ENCODE measurements at regions not wholly inside any gene's neighbourhood (a gene's known extent, or its start where the extent isn't known, plus 50 kb on each side); places are given as distances from the start of the nearest gene placed in this dataset.

- Histone ChIP-seq H3K9me2 (replicated peaks; ENCODE audit: low read depth, low read length) (no peaks in the 10 kb centered on the region), H3K36me3 (ENCODE audit: insufficient read depth, low read length) (no peaks in the 10 kb centered on the region), H3K79me2 (ENCODE audit: insufficient read depth, low read length) (no peaks in the 10 kb centered on the region), H3K4me3 (ENCODE audit: low read length, poor library complexity, severe bottlenecking) (no peak overlapping the region), H3K9me3 (ENCODE audit: insufficient read depth, low read depth, low read length) (no peaks in the 10 kb centered on the region), H3F3A (ENCODE audit: low read depth) (no peaks in the 10 kb centered on the region), H4K20me1 (ENCODE audit: insufficient read depth, low read length, poor library complexity, severe bottlenecking) (no peaks in the 10 kb centered on the region), H3K9ac (ENCODE audit: low read depth, low read length, poor library complexity, severe bottlenecking) (no peak overlapping the region), H3K27me3 (ENCODE audit: insufficient read depth, low read length, poor library complexity, severe bottlenecking) (no peaks in the 10 kb centered on the region), H3K4me2 (ENCODE audit: low read depth, low read length, poor library complexity, severe bottlenecking) (no peak overlapping the region), H2AFZ (ENCODE audit: low read length) (no peak overlapping the region), H3K4me1 (ENCODE audit: insufficient read depth, low read length, poor library complexity, severe bottlenecking) (no peaks in the 10 kb centered on the region)
- TF ChIP-seq EZH2phosphoT487 (IDR thresholded peaks at IDR 0.05; ENCODE audit: borderline replicate concordance) (no peak), CTCF (conservative IDR thresholded peaks at IDR 0.05; ENCODE audit: low read length) (no peak)
Observed at GRCh38 chr2:156215656-156216055, 116.9 kb downstream of the NR4A2 start.

GRCh38 chr2:156211318-156211717 lies 121.2 kb downstream of the NR4A2 start:
- Histone ChIP-seq H3K9ac (ENCODE audit: low read depth, low read length, poor library complexity, severe bottlenecking) (no peak overlapping the region), H3F3A (ENCODE audit: low read depth) (no peaks in the 10 kb centered on the region), H3K9me3 (ENCODE audit: insufficient read depth, low read depth, low read length) (no peaks in the 10 kb centered on the region), H3K27me3 (ENCODE audit: insufficient read depth, low read length, poor library complexity, severe bottlenecking) (no peaks in the 10 kb centered on the region), H3K79me2 (ENCODE audit: insufficient read depth, low read length) (no peaks in the 10 kb centered on the region), H3K4me3 (ENCODE audit: low read length, poor library complexity, severe bottlenecking) (no peak overlapping the region), H3K4me2 (ENCODE audit: low read depth, low read length, poor library complexity, severe bottlenecking) (no peak overlapping the region), H3K4me1 (ENCODE audit: insufficient read depth, low read length, poor library complexity, severe bottlenecking) (no peaks in the 10 kb centered on the region), H2AFZ (ENCODE audit: low read length) (no peak overlapping the region), H3K9me2 (replicated peaks; ENCODE audit: low read depth, low read length) (no peaks in the 10 kb centered on the region), H4K20me1 (ENCODE audit: insufficient read depth, low read length, poor library complexity, severe bottlenecking) (no peaks in the 10 kb centered on the region), H3K36me3 (ENCODE audit: insufficient read depth, low read length) (no peaks in the 10 kb centered on the region)
- TF ChIP-seq EZH2phosphoT487 (IDR thresholded peaks at IDR 0.05; ENCODE audit: borderline replicate concordance) (no peak), CTCF (conservative IDR thresholded peaks at IDR 0.05; ENCODE audit: low read length) (no peak)

- no peaks in the 10 kb centered on the region for H4K20me1 ChIP-seq (ENCODE audit: insufficient read depth, low read length, poor library complexity, severe bottlenecking)
- no peaks in the 10 kb centered on the region for H3K4me1 ChIP-seq (ENCODE audit: insufficient read depth, low read length, poor library complexity, severe bottlenecking)
- no peak overlapping the region for H2AFZ ChIP-seq (ENCODE audit: low read length)
- H3K9me3 ChIP-seq (ENCODE audit: insufficient read depth, low read depth, low read length) = no peaks in the 10 kb centered on the region
- H3K9me2 ChIP-seq (replicated peaks; ENCODE audit: low read depth, low read length) = no peaks in the 10 kb centered on the region
- H3K27me3 ChIP-seq (ENCODE audit: insufficient read depth, low read length, poor library complexity, severe bottlenecking) = no peaks in the 10 kb centered on the region
- H3K9ac ChIP-seq (ENCODE audit: low read depth, low read length, poor library complexity, severe bottlenecking) = no peak overlapping the region
- H3K4me3 ChIP-seq (ENCODE audit: low read length, poor library complexity, severe bottlenecking) = no peak overlapping the region
- TF ChIP-seq CTCF (conservative IDR thresholded peaks at IDR 0.05; ENCODE audit: low read length) (no peak), EZH2phosphoT487 (IDR thresholded peaks at IDR 0.05; ENCODE audit: borderline replicate concordance) (no peak)
- no peaks in the 10 kb centered on the region for H3K79me2 ChIP-seq (ENCODE audit: insufficient read depth, low read length)
- H3K4me2 ChIP-seq (ENCODE audit: low read depth, low read length, poor library complexity, severe bottlenecking) = no peak overlapping the region
- no peaks in the 10 kb centered on the region for H3F3A ChIP-seq (ENCODE audit: low read depth)
- no peaks in the 10 kb centered on the region for H3K36me3 ChIP-seq (ENCODE audit: insufficient read depth, low read length)
Observed at GRCh38 chr2:156206355-156206754, 126.2 kb downstream of the NR4A2 start.
